DMS 273 treated with DMSO at 0.1 percent for 48 hours (cell line): ENCODE measurements at regions not wholly inside any gene's neighbourhood (a gene's known extent, or its start where the extent isn't known, plus 50 kb on each side); places are given as distances from the start of the nearest gene placed in this dataset.
"Not testable (repeated sequence)": the region's sequence is repeated elsewhere in the genome, so short reads cannot be mapped to it uniquely, and the experiment has no call there.

Experiments used
- DNase-seq: peaks from one replicate; lab custom pipeline; 2025; lab: John Stamatoyannopoulos, UW

GRCh38 chr14:34097644-34098043 lies 146.8 kb upstream of the EGLN3 start:
- no peak for DNase-seq

DNA sequence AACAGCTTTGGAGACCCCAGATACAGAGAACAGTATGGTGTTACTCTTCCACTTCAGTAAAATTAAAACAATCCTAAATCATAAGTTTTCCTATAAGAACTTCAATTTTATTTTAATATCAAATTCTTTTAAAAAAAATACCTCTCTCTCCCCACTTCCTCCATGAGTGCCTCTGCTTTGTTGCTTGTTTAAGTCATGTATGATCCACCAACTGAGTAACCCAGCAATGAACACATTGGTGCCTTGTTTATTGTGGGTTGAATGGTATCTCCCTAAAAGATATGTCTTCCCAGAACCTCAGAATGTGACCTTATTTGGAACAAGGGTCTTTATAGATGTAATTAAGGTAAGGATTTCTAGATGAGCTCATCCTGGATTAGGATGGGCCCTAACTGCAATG lies 143.5 kb upstream of the EGLN3 start:
- no peak for DNase-seq

DNA sequence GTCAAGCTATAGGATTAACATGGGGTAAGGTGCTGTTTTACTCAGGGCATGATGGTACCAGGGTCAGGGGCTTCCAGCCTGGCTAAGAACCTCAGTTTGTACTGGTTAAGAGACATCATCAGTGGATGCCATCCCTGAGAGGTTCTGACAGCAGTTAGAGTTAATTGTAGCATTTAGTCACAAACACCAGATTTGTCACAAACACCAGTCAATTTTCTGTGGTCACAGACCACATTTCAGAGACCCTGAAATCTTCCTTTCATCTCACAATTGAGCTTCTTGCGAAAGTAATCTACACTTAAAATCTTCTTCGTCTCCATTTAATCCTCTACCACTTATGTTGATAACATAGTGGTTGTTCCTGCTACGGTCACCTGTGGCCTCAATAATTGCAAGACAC lies 143.0 kb upstream of the EGLN3 start:
- no peak for DNase-seq

GRCh38 chr14:34090451-34090850 lies 139.6 kb upstream of the EGLN3 start:
- DNase-seq, result no peak

DNA sequence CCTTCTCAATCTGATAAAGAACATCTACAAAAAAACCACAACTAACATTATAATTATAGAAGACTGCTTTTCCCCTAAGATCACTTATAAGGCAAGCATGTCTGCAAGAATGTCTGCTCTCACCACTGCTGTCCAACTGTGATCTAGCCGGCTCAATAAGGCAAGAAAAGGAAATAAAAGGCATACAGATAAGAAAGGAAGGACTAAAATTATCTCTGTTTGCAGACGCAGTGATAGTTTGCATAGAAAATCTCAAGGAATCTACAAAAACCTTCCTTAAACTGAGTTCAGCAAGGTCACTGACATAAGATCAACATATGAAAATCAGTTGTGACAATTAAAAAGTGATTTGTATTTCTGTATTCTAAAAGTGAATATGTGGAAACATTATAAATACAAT lies 138.0 kb upstream of the EGLN3 start:
- DNase-seq, result no peak

GRCh38 chr14:34087571-34087970 lies 136.7 kb upstream of the EGLN3 start:
- DNase-seq, result no peak

DNA sequence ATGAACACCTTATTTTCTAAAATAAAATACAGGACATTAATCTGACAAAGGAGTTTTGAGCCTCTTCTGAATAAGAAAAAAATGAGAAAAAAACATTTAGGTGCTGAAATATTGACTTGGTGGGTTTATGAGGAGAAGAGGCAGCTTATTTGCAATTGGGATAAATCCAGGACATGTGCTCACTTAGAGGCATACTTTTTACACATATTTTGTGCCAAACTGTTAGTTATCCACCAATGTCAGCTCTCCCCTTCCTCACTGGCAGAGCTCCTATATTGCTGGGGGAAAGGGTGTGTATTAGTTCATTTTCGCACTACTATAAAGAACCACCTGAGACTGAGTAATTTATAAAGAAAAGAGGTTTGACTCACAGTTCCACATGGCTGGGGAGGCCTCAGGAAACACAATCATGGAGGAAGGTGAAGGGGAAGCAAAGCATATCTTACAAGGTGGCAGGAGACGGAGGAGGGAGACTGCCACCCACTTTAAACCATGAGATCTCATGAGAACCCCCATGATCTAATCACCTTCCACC lies 135.4 kb upstream of the EGLN3 start:
- DNase-seq, result no peak

DNA sequence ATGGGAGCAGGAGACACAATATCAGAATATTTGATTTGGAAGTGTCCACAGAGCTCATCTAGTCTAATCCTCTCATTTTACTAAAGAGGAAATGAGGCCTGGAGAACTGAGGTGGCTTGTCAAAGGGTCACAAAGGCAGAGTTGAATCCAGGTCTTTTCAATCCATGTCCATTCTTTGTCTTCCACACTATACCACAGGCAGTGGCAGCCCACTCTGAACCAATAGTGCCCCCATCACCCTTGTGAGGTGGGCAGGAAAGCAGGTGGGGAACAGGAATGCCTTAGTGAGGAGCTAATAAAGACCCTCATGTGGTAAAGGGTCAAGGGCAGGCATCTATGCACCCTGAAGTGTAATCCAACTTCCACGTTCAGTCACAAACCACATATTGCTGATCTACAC lies 134.8 kb upstream of the EGLN3 start:
- DNase-seq, result no peak

GRCh38 chr14:34081576-34082136 lies 130.8 kb upstream of the EGLN3 start:
- DNase-seq, result no peak

DNA sequence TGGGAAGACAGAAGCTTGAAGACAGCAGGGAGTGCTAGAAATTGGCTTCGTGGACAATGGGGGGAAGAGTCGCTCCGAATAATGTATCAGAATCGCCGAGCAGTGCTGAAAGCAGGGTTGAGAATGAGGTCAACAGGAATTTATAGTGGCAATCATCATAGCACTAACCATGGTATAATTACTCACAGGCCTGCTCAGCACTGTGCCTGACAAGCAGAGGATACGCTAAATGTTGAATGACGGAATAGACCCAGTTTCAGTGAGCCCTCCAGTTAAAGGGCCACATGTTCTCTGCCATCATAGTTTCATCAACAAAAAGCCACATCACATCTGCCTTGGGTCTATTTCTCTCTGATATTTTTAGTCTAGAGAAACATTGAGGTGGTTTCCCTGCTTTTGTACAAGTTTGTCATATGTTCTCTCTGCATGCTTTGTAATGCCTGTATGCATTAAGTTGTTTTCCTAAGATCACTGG lies 130.3 kb upstream of the EGLN3 start:
- DNase-seq, result no peak

DNA sequence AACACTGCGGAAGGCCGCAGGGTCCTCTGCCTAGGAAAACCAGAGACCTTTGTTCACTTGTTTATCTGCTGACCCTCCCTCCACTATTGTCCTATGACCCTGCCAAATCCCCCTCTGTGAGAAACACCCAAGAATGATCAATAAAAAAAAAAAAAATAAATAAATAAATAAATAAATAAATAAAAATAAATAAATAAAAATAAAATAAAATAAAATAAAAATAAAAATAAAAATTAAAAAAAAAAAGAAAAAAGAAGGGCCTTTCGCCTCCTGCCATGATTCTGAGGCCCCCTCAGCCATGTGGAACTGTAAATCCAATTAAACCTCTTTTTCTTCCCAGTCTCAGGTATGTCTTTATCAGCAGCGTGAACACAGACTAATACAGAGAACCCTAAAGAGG lies 128.8 kb upstream of the EGLN3 start:
- not testable (repeated sequence) for DNase-seq

- DNase-seq, result no peak
Measured at GRCh38 chr14:34078117-34078743, 127.4 kb upstream of the EGLN3 start.

GRCh38 chr14:34075826-34076225 lies 125.0 kb upstream of the EGLN3 start:
- DNase-seq, result no peak

DNA sequence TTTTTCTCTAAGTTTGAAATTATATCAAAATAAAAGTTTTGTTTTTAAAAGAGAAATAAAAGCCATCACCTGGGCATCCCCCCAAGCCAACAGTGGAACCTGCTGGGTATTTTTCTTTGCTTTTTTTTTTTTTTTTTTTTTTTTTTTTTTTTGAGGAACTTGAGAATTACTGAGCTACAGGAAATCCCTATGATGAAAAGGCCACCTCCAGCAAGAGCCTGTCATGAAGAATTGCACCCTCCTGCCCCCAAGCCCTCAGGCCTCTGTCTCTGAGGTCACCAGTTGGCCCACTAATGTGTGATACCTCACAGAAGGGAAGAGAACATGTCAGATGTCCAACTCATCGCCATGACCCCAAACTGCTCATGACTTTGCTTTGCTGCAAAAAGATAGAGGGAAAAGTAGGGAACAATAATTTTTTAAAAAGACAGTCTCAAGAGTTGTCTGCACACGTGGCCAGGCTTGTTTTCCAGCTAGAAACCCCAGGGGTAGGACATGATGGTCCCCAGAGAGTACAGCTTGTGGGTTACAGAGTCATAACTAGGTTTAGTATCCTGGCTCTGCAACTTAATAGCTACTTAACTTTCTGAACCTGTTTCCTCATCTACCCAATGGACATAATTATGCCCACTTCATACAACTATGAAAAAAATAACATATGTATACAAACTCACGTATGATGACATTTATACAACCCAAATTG lies 124.3 kb upstream of the EGLN3 start:
- DNase-seq, result no peak

- no peak for DNase-seq
Measured at GRCh38 chr14:34072921-34073320, 122.0 kb upstream of the EGLN3 start.

GRCh38 chr14:34072401-34072800 lies 121.5 kb upstream of the EGLN3 start:
- DNase-seq, result no peak

DNA sequence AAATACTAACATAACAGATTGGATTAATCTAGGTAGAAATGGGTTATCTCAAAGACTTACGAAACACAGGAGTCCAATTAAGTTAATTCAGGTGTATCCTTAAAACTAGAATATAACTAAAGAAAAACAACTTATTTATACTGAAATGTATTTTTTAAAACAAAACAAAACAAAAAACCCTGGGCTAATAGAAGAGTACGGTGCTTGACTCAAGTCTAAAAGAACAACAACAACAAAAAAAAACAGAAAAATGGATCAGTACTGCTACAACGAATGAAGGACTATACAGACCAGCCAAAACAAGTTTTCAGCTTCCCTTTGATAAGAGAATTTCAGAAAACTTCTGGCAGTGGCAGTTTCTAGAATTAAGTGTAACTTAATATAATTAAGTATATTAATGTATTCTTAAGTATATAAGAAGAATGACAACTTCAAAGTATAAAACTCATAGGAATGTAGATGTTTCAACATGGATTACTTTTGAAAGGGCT lies 120.1 kb upstream of the EGLN3 start:
- DNase-seq, result no peak

DNA sequence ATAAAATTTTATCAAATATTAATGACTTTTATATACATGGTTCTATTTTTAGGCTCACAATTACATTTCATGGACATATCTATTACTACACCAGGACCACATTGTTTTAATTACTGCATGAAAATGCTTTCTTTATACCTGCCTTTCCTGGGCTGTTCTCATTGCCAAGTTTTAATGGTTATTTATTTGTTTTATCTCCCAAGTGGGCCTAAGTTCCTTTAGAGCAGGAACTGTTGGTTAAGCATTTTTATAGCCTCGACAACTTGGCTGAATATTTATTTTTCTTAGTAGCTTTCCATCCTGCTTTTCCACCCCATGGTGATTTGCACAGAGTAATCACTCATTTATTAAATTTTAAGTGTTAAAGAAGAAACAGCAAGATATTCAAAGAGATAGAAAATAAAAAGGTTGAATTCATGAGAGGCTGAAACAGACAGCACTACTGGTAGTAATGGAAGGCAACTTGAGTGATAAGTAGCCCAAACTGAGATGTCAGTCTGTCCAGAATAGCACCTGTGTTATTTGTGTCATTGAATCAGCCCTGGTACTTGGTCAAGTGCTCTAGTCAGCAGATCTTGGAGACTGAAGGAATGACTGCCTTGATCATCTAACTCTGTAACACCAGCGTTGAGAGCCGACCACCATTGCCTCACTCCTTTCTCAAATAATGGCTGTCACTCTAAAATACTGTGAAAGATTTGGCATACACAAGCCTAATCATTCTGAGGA lies 119.1 kb upstream of the EGLN3 start:
- no peak for DNase-seq

- no peak for DNase-seq
Measured at GRCh38 chr14:34067587-34067986, 116.7 kb upstream of the EGLN3 start.

DNA sequence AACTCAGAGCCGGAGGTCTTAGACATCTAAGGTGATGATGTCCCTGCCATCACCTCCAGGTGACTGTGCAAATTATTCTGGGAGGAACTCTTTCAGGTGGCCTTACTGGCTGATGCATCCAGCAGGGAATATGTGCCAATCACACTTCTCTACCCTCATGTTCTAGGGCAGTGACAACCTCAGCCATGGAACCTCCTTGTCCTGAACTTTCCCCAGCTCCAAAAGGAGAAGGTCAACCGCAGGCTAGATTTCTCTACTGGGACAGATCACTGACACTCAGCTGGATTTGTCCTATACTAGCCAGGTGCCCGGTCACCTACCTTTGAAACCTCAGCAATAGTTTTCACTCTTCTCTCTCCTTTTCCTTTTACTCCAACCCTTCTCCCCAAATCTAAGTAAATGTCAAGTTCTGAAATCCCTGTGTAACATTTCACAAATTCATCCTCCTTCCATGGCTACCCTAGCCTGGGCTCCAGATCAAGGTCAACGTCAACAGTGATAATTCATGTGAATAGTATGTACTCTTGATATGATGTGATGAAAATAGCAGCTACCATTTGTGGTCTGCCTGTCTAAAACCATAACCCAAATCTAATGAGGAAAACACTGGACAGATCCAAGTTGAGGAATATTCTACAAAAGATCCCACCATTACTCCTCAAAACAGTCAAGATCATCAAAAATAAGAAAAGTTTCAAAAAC lies 115.0 kb upstream of the EGLN3 start:
- DNase-seq, result no peak

- DNase-seq, result no peak
Measured at GRCh38 chr14:34065236-34065635, 114.4 kb upstream of the EGLN3 start.

GRCh38 chr14:34064349-34064748 lies 113.5 kb upstream of the EGLN3 start:
- DNase-seq, result no peak
